T-helper 1 cell (primary cell): ENCODE measurements at regions not wholly inside any gene's neighbourhood (a gene's known extent, or its start where the extent isn't known, plus 50 kb on each side); places are given as distances from the start of the nearest gene placed in this dataset.
"Not testable (repeated sequence)": the region's sequence is repeated elsewhere in the genome, so short reads cannot be mapped to it uniquely, and the experiment has no call there.

ENCODE experiments used
- DNase-seq, 5 donors: peaks; one replicate each; pipeline ENCODE4 v3.0.0-alpha.2; 2012 to 2020

GRCh38 chr9:29200650-29201049 is 1627.4 kb upstream of the C9orf72 start:
- DNase-seq: no peak

- no peak for DNase-seq
Measured at GRCh38 chr9:29203244-29203930, 1630.1 kb upstream of the C9orf72 start.

GRCh38 chr9:29208670-29209069 is 1635.4 kb upstream of the C9orf72 start:
- no peak for DNase-seq

- DNase-seq: no peak
Measured at GRCh38 chr9:29209748-29210291, 1636.5 kb upstream of the C9orf72 start.

GRCh38 chr9:29211003-29211579 is 1637.8 kb upstream of the C9orf72 start:
- no peak for DNase-seq

GRCh38 chr9:29211580-29212396 is 1638.5 kb upstream of the C9orf72 start:
- peak in 1 of 5 donors; percentile 13 for DNase-seq

GRCh38 chr9:29212397-29213387 is 1639.4 kb upstream of the C9orf72 start:
- DNase-seq: no peak

- DNase-seq: no peak
Measured at GRCh38 chr9:29213417-29214153, 1640.3 kb upstream of the C9orf72 start, which contains the start of gene LINGO2. TSS of gene LINGO2 (minus strand) at chr9:29213601.

GRCh38 chr9:29214154-29214689 is 1640.9 kb upstream of the C9orf72 start:
- DNase-seq: no peak

GRCh38 chr9:29214690-29215253 is 1641.5 kb upstream of the C9orf72 start:
- no peak for DNase-seq

- DNase-seq: no peak
Measured at GRCh38 chr9:29217966-29218365, 1644.7 kb upstream of the C9orf72 start.

- DNase-seq: no peak
Measured at GRCh38 chr9:29220596-29221251, 1647.4 kb upstream of the C9orf72 start.

GRCh38 chr9:29228558-29228957 is 1655.3 kb upstream of the C9orf72 start:
- no peak for DNase-seq

GRCh38 chr9:29230931-29231330 is 1657.7 kb upstream of the C9orf72 start:
- no peak for DNase-seq

- no peak for DNase-seq
Measured at GRCh38 chr9:29233193-29233592, 1659.9 kb upstream of the C9orf72 start.

- DNase-seq: no peak
Measured at GRCh38 chr9:29241320-29241719, 1668.0 kb upstream of the C9orf72 start.

GRCh38 chr9:29245351-29245750 is 1672.1 kb upstream of the C9orf72 start:
- DNase-seq: no peak

GRCh38 chr9:29270400-29270799 is 1697.1 kb upstream of the C9orf72 start:
- not testable (repeated sequence) for DNase-seq

GRCh38 chr9:29282121-29282520 is 1708.8 kb upstream of the C9orf72 start:
- no peak for DNase-seq

- DNase-seq: no peak
Measured at GRCh38 chr9:29285818-29286217, 1712.5 kb upstream of the C9orf72 start.
